GM18867 (cell line): ENCODE measurements at regions not wholly inside any gene's neighbourhood (a gene's known extent, or its start where the extent isn't known, plus 50 kb on each side); places are given as distances from the start of the nearest gene placed in this dataset.
"Not testable (repeated sequence)": the region's sequence is repeated elsewhere in the genome, so short reads cannot be mapped to it uniquely, and the experiment has no call there.

ENCODE experiments used
- ATAC-seq: cut with Tn5 transposase; IDR thresholded peaks from one replicate; pipeline ENCODE4 v1.9.1; 2021; ENCODE audit warnings: mild to moderate bottlenecking, moderate library complexity; ENCODE audit not compliant: unreplicated experiment

DNA sequence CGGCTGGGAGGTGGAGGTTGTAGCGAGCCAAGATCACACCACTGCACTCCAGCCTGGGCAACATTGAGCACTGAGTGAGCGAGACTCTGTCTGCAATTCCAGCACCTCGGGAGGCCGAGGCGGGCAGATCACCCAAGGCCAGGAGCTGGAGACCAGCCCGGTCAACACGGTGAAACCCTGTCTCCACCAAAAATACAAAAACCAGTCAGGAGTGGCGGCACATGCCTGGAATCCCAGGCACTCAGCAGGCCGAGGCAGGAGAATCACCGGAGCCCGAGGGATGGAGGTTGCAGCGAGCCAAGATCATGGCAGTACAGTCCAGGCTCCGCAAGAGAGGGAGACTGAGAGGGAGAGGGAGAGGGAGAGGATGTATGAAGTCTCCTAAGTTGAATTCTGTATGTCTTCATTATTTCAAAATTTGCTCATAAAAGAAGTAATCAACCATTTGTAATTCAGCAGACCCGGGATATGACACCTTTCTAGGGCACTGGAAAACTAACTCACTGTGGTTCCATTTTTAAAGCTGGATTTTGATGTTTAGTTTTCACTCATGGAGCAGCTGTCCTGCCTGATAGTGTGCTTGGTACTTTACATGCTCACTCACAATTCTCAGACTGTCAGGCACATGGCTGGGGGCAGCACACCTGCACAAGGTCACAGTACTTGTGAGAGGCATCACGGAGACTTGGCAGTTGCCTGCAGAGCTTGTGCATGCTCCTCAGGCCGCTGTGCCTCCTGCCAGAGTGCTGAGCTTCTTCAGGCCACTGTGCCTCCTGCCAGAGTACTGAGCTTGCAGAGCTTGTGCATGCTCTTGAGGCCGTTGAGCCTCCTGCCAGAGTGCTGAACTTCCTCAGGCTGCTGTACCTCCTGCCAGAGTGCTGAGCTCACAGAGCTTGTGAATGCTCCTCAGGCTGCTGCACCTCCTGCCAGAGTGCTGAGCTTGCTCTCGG, 106.2 kb downstream of the ERMARD start:
- no peak for ATAC-seq

DNA sequence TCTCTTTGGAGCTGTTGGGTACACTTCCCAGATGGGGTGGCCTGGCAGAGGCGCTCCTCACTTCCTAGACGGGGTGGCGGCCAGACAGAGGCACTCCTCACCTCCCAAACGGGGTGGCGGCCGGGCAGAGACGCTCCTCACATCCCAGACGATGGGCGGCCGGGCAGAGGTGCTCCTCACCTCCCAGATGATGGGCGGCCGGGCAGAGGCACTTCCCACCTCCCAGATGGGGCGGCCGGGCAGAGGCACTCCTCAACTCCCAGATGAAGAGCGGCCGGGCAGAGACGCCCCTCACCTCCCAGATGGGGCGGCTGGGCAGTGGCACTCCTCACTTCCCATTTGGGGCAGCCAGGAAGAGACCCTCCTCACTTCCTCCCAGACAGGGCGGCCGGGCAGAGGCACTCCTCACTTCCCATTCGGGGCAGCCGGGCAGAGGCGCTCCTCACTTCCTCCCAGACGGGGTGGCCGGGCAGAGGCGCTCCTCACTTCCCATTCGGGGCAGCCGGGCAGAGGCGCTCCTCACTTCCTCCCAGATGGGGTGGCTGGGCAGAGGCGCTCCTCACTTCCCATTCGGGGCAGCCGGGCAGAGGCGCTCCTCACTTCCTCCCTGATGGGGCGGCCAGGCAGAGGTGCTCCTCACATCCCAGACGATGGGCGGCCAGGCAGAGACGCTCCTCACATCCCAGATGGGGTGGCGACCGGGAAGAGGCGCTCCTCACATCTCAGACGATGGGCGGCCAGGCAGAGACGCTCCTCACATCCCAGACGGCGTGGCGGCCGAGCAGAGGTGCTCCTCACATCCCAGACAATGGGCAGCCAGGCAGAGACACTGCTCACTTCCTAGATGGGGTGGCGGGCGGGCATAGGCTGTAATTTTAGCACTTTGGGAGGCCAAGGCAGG, 105.3 kb downstream of the ERMARD start:
- not testable (repeated sequence) for ATAC-seq

DNA sequence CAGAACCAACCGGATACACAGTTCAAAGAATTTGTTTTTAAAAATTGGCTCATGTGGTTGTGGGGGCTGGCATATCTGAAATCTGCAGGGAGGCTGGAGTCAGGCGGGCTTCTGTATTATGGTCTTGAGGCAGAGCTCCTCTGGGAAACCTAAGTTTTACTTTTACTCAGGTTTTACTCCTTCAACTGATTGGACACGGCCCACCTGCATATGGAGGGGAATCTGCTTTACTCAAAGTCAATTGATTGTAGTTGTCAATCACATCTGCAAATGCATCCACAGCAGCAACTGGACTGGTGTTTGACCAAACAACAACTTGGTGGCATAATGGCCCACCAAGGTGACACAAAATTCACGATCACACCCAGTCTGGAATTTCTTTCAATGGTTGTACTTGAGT, 103.4 kb downstream of the ERMARD start:
- no peak for ATAC-seq

DNA sequence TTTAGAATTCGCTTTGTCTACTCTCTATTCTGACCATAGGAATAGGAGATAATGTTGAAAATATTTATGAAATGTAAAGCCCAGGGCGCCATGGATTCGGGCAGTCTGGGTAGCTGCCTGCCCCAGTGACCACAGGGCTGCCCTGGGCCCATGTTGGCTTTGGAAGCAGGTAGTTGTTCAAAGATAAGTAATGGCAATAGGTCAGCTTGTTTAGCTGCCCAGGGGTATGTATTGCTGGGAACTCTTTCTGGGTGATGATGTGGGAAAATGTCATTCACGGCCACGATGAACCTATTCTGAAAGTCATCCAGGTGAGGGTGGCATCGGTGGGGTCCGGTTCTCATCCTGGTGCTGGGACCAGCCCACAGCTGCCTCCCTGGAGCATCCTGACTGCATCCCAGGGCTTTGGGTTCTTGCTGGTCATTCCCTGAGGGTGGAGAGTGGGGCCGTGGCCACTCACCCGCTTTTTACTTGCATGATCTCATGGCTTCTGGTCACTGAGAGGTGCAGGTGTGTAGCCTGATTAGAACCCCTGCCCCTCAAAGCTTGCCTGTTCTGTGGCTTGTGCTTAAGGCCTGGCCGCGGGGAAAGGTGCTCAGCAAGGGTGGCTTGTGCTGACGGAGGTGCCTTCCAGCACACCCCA, 102.8 kb downstream of the ERMARD start:
- no peak for ATAC-seq

DNA sequence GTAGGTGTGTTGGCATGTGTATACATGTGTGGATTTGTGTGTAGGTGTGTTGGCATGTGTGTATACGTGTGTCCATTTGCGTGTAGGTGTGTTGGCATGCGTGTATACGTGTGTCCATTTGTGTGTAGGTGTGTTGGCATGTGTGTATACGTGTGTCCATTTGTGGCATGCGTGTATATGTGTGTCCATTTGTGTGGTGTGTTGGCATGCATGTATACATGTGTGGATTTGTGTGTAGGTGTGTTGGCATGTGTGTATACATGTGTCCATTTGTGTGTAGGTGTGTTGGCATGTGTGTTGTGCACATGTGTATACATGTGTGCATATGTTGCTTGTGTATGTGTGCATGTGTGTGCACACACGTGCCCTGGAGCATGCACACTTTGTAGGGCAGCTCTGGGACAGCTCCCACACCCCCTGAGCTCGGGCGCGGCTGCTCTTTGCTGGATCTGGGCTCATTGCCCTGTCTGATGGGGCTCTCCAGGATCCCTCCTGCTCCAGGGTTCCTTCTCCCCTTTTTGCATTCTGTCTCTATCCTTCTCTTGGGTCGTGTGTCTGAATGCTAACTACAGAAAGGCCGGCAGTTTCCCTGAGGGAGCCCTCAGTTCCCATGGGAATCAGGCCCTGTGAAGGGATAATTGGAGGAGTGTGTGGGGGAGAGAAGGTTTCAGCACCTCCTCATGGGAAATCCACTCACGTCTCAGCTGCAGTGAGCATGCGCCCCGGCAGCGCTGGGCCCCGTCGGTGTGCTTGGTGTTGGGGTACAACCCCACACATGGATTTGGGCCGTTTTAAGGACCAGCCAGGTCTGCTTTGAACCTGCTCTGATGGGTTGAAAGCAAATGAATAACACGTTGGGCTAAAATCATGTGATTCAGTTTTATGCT, 102.0 kb downstream of the ERMARD start:
- no peak for ATAC-seq

DNA sequence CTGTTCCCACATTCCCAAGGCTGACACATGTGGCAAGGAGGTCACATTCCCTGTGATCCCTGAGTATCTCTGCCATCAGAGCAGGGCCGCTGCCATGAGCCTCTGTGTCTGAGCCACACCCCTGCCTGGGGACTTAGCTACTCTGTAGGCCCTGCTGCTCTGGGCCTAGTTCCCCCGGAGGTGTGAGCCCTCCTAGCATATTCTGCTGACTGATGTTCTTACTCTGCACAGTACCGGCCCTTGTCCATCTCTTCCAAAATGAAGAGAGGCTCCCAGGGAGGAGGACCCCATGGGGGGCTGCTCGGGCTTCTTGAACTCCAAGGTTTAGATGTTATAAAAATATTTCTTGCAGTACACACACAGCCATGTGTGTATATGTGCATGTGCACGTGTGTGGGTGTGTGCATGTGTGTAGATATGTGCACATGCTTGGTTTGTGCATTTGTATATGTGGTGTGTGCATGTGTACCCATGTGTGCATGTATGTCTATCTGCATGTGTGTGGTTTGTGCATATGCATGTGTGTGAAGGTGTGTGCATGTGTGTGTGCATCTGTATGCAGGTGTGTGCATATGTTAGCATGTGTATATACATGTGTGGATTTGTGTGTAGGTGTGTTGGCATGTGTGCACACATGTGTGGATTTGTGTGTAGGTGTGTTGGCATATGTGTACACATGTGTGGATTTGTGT, 101.2 kb downstream of the ERMARD start:
- ATAC-seq, result no peak

DNA sequence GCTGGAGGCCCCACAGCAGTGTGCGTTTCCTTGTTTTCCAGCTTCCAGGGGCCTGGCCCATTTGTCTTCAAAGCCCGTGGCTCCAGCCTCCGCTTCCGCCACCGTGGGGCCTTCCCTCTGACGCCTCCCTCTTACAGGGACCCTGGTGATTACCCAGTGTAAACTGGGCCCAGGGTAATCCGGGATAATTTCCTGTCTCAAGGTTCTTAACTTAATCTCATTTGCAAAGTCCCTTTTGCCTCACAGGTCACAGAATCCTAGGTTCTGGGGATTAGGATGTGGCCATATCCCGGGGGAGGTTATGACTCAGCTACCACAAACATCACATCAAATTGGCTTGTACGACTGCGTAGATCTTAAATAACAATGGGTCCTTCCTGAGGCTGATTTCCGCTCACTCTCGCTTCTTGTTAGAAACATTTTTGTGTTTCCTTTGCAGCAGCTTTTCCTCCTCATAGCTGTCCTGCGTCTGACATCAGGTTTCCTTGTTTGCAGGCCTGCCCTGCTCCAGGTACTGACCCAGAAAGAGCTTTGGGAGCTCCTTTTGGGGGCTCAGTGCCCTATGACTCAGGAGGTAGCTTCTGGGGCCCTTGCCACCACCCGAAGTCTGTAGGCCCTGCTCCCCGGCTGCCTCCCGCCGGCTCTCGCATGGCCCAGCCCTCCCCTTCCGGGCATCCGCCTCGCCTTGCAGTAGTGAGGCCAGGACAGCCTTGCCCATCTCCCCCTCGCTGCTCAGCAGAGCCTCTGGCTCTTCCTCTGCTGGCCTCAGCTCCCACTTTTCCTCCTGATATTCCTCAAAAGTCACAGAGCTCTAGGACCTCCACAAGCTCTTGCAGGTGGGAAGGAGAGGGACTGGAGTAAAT, 100.5 kb downstream of the ERMARD start:
- no peak for ATAC-seq

DNA sequence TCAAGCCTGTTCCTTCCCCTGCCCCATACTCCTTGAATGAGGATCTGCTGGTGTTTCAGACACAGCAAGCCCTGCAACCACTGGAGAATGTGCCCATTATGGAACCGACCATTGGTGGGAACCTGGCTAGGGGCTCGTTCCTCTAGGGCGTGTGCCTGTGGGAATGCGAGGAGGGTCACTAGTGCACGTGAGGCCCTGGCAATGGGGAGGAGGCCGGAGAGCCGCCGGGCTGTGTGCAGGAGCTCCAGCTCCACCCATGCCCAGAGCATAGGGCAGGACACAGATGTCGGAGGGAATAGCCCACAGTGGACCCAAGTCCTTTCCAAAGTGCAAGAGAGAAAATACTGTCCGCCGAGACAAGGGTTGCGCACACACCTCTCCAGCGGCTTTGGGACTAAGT, 99.3 kb downstream of the ERMARD start:
- no peak for ATAC-seq

DNA sequence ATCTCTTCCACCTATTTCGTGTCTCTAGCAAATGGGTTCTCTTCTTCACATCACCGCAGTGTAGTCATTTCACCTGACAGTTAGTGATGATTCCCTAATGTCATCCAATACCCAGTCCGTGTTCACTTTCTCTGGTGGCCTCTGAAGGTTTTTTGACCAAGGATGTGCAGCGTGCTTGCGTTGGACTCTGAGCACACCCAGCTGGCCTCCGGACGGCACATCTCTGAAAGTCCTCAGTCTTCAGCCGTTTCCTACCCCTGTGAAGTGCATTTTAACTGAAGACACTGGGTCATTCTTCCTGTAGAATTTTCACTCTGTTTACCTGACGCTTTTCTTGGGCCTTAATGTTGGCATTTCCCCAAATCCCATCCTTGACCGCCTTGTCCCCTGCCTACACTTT, 98.7 kb downstream of the ERMARD start:
- no peak for ATAC-seq

DNA sequence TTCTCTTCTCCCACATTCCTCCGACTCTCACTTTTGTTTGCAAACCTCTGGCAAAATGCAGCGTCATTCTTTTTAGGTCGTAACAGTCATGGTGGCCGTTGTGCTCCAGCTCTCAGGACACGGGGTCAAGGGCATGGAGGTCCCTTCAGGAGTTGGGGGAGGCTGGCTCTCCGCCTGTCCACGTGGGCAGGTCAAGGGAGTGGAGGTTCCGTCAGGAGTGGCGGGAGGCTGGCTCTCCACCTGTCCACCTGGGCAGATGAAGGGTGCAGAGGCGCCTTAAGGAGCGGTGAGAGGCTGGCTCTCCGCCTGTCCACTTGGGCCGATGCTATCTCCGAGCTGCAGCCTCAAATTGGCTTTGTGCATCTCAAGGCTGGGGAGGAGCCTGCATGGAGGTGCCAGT, 98.0 kb downstream of the ERMARD start:
- no peak for ATAC-seq

DNA sequence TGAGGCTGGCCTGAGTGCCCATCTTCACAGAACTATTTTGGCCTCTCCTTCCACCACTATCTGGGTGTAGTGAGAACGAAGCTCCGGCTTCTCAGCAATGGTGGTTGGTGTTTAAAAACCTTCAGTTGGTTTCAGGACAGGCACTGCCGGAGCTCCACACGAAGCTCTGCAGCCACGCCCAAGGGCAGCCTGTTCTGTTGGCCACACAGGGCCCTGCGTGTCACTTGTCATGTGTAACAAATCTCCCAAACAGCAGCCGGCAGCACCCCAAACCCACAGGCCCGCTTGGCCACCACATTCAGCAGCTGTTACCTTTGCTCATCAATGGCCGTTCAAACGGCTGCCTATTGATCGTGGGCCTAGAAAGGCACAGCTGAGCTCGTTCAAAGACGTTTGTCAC, 97.5 kb downstream of the ERMARD start:
- no peak for ATAC-seq

DNA sequence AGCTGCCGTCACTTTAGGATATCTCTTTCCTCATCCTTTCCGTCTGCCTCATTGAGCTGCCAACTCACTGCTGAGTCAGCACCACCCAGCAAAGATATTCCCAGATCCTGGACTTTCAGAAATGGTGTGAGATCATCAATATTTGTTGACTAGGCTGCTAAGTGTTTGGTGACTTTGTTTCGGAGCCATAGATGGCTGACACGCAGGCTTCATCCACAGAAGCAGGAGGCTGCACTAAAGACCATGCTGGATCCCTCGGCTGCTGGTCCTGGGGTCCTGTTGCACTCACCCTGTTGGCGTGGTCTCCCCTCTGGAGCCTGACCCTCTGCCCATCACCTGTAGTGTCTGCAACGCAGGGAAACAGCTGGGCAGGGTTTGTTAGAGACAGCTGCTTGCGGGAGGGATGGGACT, 96.5 kb downstream of the ERMARD start:
- no peak for ATAC-seq

DNA sequence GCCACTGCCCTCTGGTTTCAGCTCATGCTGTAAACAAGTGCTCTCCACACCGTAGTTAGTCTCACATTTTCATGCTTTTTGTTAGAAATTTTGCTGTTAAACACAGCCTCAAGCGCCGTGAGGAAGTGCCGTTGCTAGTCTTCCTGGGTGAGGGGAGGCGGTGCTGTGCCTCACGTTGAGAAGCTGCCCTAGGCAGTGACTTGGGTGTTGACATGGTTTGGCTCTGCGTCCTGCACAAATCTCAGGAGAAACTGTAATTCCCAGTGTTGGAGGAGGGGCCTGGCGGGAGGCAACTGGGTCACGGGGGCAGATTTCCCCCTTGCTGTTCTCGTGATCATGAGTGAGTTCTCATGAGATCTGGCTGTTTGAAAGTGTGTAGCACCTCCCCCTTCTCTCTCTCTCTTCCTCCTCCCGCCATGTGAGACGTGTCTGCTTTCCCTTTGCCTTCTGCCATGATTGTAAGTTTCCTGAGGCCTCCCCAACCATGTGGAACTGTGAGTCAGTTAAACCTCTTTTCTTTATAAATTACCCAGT, 95.8 kb downstream of the ERMARD start:
- no peak for ATAC-seq

DNA sequence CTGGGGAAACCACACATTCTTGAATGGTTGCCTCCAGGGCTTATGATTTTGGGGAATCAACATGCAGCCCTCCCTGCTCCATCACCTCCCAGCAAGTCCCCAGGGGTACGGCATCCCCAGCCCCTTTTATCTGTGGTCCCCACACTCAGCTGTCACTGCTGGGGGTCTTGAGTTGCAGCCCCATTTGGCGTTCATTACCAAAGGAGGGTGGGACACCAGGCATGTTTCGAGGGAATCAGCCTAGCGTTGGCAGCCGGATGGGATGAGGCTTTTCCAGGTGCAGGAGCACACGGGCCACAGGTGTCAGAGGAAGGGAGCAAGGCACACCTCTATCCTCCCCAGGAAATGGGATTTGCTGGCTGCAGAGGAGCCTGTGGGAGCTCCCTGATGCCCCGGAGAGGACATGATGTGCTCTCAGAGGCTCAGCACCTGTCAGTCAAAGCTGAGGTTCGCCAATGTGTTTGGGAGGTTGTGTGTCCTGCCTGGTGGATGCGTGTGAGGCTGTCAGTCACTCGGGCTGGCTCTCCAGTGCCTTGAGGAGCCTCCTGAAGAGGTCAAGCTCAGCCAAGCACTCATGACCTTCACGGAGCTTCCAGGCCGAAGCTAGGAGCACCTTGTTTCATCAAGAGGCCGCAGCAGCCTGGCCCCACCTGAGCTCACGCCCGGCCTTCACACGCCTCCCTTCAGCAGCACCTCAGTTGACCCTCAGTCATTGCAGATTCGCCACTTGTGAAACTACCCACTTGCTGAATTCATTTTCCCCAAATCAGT, 95.0 kb downstream of the ERMARD start:
- no peak for ATAC-seq

DNA sequence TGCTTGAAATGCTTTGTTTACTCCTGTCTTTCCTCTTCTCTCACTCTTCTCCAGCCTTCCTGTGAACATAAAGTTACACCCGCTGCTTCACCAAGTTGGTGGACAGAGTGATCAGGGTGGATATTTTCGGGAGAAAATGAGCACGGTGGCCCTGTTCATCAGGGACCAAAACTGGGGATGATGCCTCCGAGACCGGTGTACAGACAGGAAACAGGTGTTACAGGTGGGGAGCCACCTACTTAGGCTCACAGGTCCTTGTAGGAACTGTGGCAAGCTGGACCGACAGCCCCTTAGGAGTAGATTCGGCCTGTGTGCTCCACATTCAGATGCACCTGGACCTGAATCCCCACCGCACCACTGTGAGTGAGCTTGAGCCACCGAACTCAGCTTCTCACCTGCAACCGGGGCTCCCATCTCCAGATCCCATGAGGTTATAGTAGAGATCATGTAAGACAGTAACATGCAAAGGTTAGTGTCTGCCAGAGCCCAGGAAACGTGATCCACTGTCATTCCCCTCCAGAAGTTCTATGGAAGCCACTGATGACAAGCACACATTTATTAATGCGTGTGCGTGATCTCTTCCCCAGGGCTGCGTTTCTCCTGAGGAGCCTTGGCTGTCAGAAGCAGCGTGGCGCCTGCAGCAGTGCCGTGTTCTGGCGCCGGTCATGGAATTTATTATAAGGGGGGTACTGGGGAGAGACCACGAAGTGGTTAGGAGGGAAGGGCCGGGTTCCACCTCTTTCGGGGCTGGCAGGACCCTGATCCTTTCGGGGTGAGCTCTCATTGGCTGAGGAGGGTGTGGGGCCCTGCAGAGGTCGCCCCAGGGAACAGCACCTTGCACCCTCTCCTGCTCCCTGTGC, 94.2 kb downstream of the ERMARD start:
- ATAC-seq, result no peak

DNA sequence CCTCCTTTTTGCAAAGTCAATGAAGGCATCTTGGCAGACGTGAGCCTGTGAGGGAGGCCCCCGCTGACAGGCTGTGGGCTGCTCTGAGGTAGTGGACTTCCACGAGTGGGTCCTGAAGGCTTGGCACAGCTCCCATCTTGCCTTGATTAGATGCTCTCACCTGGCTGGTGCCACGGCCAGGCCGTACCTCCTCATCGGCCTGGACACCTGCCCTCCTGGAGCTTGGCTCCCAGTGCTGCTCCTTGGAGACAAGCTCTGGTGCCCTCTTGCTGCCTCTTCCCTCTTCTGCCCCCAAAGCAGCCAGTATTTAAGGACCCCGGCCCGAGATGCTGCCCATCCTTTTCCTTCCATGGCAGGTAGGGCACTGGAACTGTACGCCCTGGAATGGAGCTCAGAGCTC, 93.5 kb downstream of the ERMARD start:
- ATAC-seq, result no peak

DNA sequence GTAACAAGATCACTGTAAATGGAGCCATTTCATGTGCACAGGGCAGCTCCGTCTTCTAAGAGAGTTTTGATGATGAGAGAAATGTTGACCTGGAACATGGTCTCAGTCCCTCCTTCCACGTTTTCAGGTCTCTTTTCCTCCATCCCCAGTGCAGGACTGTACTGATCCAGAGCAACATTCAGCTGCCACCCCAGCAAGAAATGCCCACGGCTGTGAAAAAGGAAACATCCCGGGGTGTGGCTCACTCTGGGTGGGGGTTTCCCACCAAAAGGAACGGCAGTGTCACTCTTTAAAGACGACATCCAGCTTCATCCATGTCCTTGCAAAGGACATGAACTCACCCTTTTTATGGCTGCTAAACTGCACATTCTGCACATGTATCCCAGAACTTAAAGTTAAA, 92.6 kb downstream of the ERMARD start:
- no peak for ATAC-seq
